IPS-15b (cell line): ENCODE measurements at regions not wholly inside any gene's neighbourhood (a gene's known extent, or its start where the extent isn't known, plus 50 kb on each side); places are given as distances from the start of the nearest gene placed in this dataset.

Experiments used
- H3K27me3 ChIP-seq: one replicate; pipeline ENCODE4 v1.6.1; 2013; ENCODE audit warnings: low read length; ENCODE audit not compliant: control insufficient read depth, insufficient read depth
- H3K36me3 ChIP-seq: one replicate; pipeline ENCODE4 v1.6.1; 2013; ENCODE audit warnings: low read length; ENCODE audit not compliant: control insufficient read depth, insufficient read depth
- H3K4me1 ChIP-seq: one replicate; pipeline ENCODE4 v1.6.1; 2013; ENCODE audit warnings: mild to moderate bottlenecking, low read length; ENCODE audit not compliant: control insufficient read depth, insufficient read depth
- H3K4me3 ChIP-seq: one replicate; pipeline ENCODE4 v1.5.1; 2013; ENCODE audit warnings: low read depth, low read length
- H3K9ac ChIP-seq: one replicate; pipeline ENCODE4 v1.6.1; 2013; ENCODE audit warnings: low read depth, mild to moderate bottlenecking, low read length
- H3K9me3 ChIP-seq: one replicate; pipeline ENCODE4 v1.6.1; 2013; ENCODE audit warnings: mild to moderate bottlenecking, low read length; ENCODE audit not compliant: control insufficient read depth, insufficient read depth

GRCh38 chr1:22250724-22251123 is 107.8 kb upstream of the WNT4 start:
- Histone ChIP-seq H3K36me3 (no peaks in the 10 kb centered on the region), H3K4me3 (no peak overlapping the region), H3K27me3 (no peaks in the 10 kb centered on the region), H3K9me3 (no peaks in the 10 kb centered on the region), H3K9ac (no peak overlapping the region), H3K4me1 (peaks cover 4% of the 10 kb centered on the region)

DNA sequence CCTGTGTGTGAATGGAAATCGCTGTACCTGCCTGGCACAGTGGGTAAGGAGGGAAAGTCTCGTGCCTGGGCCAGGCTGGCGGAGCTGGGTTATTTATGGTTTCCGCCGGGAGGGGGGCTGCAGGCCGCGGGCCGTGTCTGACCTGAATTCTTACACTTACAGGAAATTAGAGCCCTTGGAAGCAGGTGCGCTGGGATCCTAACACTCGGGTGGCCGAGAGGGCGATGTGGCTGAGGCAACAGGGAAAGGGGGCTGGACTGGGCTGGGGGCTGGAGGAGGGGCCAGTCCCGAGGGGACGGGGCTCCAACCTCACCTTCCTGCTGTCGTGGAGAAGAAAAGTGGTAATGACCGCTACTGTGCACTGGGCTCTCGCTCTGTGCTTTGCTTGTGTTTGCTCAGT is 109.4 kb upstream of the WNT4 start:
- H3K9ac ChIP-seq: no peak overlapping the region
- H3K4me1 ChIP-seq: no peaks in the 10 kb centered on the region
- H3K27me3 ChIP-seq: no peaks in the 10 kb centered on the region

DNA sequence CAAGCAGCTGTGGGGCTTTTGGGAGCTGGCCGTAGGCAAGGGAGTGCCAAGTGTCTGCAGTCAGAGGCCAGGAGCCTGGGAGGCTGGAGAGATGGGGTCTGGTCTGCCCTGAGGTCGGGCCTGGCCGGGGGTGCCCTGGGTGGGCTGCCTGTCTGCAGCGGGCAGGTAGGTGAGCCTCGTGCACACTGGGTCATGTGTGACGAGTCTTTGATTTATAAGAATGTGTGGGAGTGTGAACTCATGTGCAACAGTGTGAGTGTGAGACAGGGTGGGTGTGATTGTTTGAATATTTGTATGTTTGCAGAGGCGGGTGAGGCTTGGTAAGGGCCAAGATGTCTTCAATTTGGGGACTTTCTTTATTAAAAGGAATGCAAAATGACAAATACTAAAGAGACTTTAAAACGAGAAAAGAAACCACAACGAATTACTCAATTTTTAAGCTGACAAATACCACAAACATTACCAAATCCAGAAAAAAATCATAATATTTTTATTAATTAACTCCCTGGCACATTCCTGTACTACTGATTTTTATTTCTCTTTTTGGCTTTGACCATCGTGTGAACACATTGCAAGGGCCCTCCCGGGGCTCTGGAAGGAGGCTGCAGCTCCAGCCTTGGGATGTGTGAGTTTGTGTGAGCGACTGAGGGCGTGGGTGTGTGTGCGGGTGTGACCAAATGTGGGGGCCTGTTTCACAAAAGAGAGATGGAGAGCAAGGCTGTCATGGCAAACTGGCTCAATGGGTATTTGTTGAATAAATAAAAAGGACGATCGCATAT is 110.3 kb upstream of the WNT4 start:
- no peaks in the 10 kb centered on the region for H3K27me3 ChIP-seq
- H3K9ac ChIP-seq: no peak overlapping the region
- H3K36me3 ChIP-seq: no peaks in the 10 kb centered on the region
- no peak overlapping the region for H3K4me3 ChIP-seq
- no peaks in the 10 kb centered on the region for H3K9me3 ChIP-seq
- H3K4me1 ChIP-seq: no peaks in the 10 kb centered on the region

More for the DNA sequence above, 109.4 kb upstream of the WNT4 start:
- H3K9me3 ChIP-seq: no peaks in the 10 kb centered on the region
- H3K4me3 ChIP-seq: no peak overlapping the region
- H3K36me3 ChIP-seq: no peaks in the 10 kb centered on the region

GRCh38 chr1:22254756-22255155 is 111.9 kb upstream of the WNT4 start:
- H3K4me1 ChIP-seq: no peaks in the 10 kb centered on the region
- no peaks in the 10 kb centered on the region for H3K36me3 ChIP-seq
- H3K9ac ChIP-seq: no peak overlapping the region
- no peaks in the 10 kb centered on the region for H3K9me3 ChIP-seq
- no peak overlapping the region for H3K4me3 ChIP-seq
- no peaks in the 10 kb centered on the region for H3K27me3 ChIP-seq

DNA sequence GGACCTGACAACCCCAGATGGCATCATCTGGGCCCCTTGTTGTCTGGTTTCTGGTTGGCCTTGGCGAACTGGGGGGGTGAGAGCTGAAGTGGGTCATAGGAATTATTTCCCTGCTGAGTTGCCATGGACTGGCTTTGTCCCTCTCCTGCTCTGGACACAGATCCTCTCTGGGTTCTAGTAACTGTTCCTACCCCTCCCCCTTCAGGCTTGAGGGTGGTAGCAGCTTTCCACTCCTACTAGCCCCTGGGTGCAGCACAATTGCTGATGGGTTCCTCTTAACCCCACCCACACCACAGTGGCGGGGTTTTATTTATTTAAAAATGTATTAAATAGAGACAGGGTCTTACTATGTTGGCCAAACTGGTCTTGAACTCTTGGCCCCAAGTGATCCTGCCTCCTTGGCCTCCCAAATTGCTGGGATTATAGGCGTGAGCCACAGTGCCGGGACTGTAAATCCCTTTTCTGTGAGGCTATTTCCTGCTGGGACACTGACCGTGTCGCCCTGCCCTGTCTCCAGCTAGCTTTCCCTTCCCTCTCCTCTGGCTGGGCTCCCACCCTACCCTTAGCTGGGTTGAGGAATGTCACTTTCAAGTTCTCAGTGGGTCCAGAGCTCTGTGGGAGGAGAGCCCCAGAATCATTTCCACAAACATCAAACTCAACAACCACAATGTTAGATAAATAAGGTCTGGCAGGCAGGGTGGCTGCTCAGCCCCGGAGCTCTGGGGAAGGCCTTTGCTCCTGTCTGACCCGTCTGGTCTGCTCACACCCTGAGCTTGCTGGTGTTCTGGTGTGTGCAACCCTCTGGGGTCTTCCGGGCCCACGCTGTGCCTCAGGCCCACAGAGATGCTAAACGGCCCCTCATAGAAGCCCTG is 112.7 kb upstream of the WNT4 start:
- no peaks in the 10 kb centered on the region for H3K4me1 ChIP-seq
- no peaks in the 10 kb centered on the region for H3K36me3 ChIP-seq
- no peaks in the 10 kb centered on the region for H3K9me3 ChIP-seq
- no peak overlapping the region for H3K9ac ChIP-seq
- no peak overlapping the region for H3K4me3 ChIP-seq
- H3K27me3 ChIP-seq: no peaks in the 10 kb centered on the region

GRCh38 chr1:22256213-22256512 is 113.3 kb upstream of the WNT4 start:
- Histone ChIP-seq H3K36me3 (no peaks in the 10 kb centered on the region), H3K4me1 (no peaks in the 10 kb centered on the region), H3K27me3 (no peaks in the 10 kb centered on the region), H3K9ac (no peak overlapping the region), H3K9me3 (no peaks in the 10 kb centered on the region), H3K4me3 (no peak overlapping the region)

DNA sequence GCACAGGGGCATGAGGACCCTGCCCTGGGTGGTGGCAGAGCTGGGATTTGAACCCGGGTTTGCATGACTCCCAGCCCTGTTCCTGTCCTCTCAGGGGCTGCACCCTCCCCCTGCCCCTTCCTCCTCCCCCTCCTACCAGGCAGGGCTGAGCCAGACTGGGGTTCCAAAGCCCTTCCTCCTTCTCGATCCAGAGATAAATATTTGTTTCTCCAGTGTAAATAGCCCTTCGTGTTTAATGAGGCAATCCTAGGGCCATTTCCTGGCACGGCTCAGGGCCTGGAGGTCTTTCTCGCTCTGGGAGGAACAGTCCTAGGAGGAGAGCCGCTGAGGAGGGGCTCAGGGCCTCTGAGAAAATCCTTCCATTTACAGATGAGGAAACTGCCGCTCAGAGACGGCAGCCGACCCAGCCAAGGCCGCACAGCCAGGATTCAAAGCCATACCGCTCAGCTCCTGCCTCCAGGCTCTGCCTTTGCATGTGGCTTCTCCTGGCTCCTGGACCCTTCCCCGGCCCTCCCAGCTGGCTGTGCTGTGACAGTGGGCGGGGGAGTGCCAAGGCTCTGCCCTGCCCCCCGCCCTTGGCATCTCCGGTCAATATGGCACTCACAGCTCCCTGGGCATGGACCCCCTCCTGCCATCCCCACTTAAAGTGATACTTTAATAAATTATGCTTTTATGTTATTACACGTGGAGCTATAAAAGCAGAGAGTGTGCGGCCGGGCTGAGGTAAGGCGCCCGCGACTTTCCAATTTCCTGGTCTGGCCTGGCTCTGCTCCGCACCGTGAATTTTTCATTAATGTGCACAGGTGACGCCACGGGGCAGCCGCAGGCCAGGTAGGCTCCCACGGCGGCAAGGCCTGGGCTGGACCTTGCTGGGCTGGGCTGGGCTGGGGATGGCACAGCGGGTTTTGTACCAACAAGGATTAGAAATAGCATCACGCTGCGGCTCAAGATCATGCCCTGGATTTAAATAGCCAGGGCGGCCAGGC is 114.7 kb upstream of the WNT4 start:
- no peaks in the 10 kb centered on the region for H3K36me3 ChIP-seq
- no peaks in the 10 kb centered on the region for H3K4me1 ChIP-seq
- H3K9me3 ChIP-seq: no peaks in the 10 kb centered on the region
- no peak overlapping the region for H3K9ac ChIP-seq
- no peaks in the 10 kb centered on the region for H3K27me3 ChIP-seq
- H3K4me3 ChIP-seq: no peak overlapping the region

GRCh38 chr1:22258698-22259097 is 115.8 kb upstream of the WNT4 start:
- Histone ChIP-seq H3K4me1 (no peaks in the 10 kb centered on the region), H3K9me3 (no peaks in the 10 kb centered on the region), H3K27me3 (no peaks in the 10 kb centered on the region)

DNA sequence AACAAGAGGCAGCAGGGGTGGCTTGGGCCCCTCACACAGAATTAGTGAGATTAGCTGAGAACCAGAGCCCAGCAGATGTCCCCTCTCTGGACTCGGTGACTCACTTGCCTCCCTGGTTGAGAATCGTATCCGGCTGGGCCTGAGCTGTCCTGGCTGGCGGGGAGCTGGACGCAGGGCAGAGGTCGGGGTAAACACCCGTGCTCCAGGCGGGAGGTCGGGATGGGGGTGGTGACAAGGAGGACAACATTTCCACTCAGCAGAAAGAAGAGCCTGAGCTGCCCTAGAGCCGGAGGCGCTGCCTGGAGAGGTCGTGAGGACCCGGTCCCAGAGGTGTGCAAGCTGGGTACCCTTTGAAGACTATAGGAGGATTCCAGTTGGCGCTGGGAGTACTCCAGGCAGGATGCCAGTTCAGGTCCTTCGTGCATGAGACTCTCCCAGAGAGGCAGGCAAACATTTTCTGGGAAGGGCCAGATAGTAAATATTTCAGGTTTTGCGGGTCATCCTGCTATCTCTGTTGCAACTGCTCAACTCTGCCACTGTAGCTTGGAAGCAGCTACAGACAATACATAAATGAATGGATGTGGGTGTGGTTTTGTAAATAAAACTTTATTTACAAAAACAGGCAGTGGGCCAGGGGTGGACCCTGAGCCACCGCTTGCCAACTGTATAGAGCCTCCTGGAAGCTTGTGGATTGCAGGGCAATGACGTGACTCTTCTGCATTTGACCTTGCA is 116.8 kb upstream of the WNT4 start:
- Histone ChIP-seq H3K4me1 (peaks cover 4% of the 10 kb centered on the region), H3K9ac (no peak overlapping the region), H3K4me3 (no peak overlapping the region), H3K36me3 (no peaks in the 10 kb centered on the region), H3K9me3 (no peaks in the 10 kb centered on the region), H3K27me3 (no peaks in the 10 kb centered on the region)

More at GRCh38 chr1:22258698-22259097, 115.8 kb upstream of the WNT4 start:
- Histone ChIP-seq H3K9ac (no peak overlapping the region), H3K4me3 (no peak overlapping the region), H3K36me3 (no peaks in the 10 kb centered on the region)

DNA sequence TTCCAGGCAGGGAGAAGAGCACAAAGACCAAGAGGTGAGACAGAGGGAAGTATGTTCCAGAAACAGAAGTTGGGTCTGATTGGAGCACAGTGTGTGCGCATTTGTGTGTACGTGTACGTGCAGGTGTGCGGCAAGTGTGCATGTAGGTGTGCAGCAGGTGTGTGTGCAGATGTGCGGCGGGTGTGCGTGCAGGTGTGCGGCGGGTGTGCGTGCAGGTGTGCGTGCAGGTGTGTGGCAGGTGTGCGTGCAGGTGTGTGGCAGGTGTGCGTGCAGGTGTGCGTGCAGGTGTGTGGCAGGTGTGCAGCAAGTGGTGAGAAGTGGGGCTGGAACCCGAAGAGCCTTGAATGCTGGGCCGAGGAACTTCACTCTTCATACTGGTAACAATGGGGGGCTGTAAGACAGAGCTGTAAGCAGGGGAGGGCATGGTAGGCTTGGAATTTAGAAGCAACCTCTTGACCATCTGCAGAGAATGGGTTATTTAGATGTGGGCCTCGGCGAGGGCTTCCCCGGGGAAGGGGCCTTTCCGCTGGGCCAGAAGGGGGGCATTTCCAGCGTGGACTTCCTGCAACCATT is 118.0 kb upstream of the WNT4 start:
- Histone ChIP-seq H3K36me3 (no peaks in the 10 kb centered on the region), H3K9me3 (no peaks in the 10 kb centered on the region), H3K4me1 (peaks cover 4% of the 10 kb centered on the region), H3K27me3 (no peaks in the 10 kb centered on the region), H3K9ac (no peak overlapping the region), H3K4me3 (no peak overlapping the region)

GRCh38 chr1:22261580-22261979 is 118.7 kb upstream of the WNT4 start:
- Histone ChIP-seq H3K36me3 (no peaks in the 10 kb centered on the region), H3K9ac (no peak overlapping the region), H3K27me3 (no peaks in the 10 kb centered on the region), H3K4me3 (no peak overlapping the region), H3K4me1 (peaks cover 4% of the 10 kb centered on the region), H3K9me3 (no peaks in the 10 kb centered on the region)
